ENCODE measurements at regions not wholly inside any gene's neighbourhood (a gene's known extent, or its start where the extent isn't known, plus 50 kb on each side); places are given as distances from the start of the nearest gene placed in this dataset.

- no peak for TF ChIP-seq CHD7 (IDR thresholded peaks at IDR 0.05; ENCODE audit: insufficient replicate concordance, low read length)
- TF ChIP-seq TAF1 (IDR thresholded peaks at IDR 0.05; ENCODE audit: low read depth, low read length) = no peak
- TF ChIP-seq EP300 (IDR thresholded peaks at IDR 0.05; ENCODE audit: borderline replicate concordance in 1 of 2, low read depth in 2 of 2, low read length in 2 of 2) = no peak
- TF ChIP-seq SIN3A (conservative IDR thresholded peaks at IDR 0.05 in 1 of 2, IDR thresholded peaks at IDR 0.05 in 1 of 2; ENCODE audit: low read depth in 1 of 2, low read length in 2 of 2) = no peak
- no peak for TF ChIP-seq SIRT6 (IDR thresholded peaks at IDR 0.05; ENCODE audit: low read length)
- TF ChIP-seq RBBP5 (IDR thresholded peaks at IDR 0.05; ENCODE audit: borderline replicate concordance, low read depth, low read length) = no peak
- no peak for TF ChIP-seq ATF2 (IDR thresholded peaks at IDR 0.05; ENCODE audit: low read length)
- TF ChIP-seq KDM1A (IDR thresholded peaks at IDR 0.05; ENCODE audit: borderline replicate concordance, low read length) = no peak
- TF ChIP-seq, protein P1, sequence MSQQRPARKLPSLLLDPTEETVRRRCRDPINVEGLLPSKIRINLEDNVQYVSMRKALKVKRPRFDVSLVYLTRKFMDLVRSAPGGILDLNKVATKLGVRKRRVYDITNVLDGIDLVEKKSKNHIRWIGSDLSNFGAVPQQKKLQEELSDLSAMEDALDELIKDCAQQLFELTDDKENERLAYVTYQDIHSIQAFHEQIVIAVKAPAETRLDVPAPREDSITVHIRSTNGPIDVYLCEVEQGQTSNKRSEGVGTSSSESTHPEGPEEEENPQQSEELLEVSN (IDR thresholded peaks at IDR 0.05) = no peak
Observed at GRCh38 chrY:9260426-9260825, 76.8 kb upstream of the TSPY4 start (continued).
